ENCODE measurements at regions not wholly inside any gene's neighbourhood (a gene's known extent, or its start where the extent isn't known, plus 50 kb on each side); places are given as distances from the start of the nearest gene placed in this dataset.
A peak's percentile ranks its signal among the peaks of the same experiment; 100 is the strongest.

GRCh38 chr2:2633017-2633416 is 301.9 kb upstream of the MYT1L start:
- Histone ChIP-seq H3K27me3 (ENCODE audit: control insufficient read depth in 1 of 2, insufficient read depth in 2 of 2, low read length in 2 of 2) (no peaks in the 10 kb centered on the region), H3K36me3 (ENCODE audit: insufficient read depth, low read length) (no peaks in the 10 kb centered on the region), H3K9me3 (ENCODE audit: control insufficient read depth in 1 of 2, insufficient read depth in 1 of 2, low read length in 2 of 2) (peaks cover 0 to 11% of the 10 kb centered on the region in 2 experiments), H3K4me3 (ENCODE audit: low read length) (no peak overlapping the region), H3K4me1 (ENCODE audit: insufficient read depth, low read length) (no peaks in the 10 kb centered on the region), H3K27ac (ENCODE audit: low read depth in 1 of 2, low read length in 2 of 2) (no peak overlapping the region)
- H3K27ac Mint-ChIP-seq: no peak overlapping the region
- H3K4me1 Mint-ChIP-seq (ENCODE audit: low read depth): no peaks in the 10 kb centered on the region
- no peaks in the 10 kb centered on the region for H3K36me3 Mint-ChIP-seq (ENCODE audit: low read depth)
- DNase-seq: no peak
- H3K4me3 Mint-ChIP-seq: no peak overlapping the region
- no peak for ATAC-seq (ENCODE audit: poor library complexity)
- intact Hi-C loops (cut with DNase I, micrococcal nuclease): no loop called here
- TF ChIP-seq CTCF (IDR thresholded peaks at IDR 0.05): no peak
- H3K9me3 Mint-ChIP-seq: peaks cover 2% of the 10 kb centered on the region
- CTCF ChIA-PET: no interaction called here
- H3K27me3 Mint-ChIP-seq: no peaks in the 10 kb centered on the region
- POLR2A ChIA-PET: interaction anchor here (1.6 kb wide), 1 partner anchor 20 kb away, joined by 3 read pairs; no protein-coding TSS in a partner anchor

- no peaks in the 10 kb centered on the region for H3K36me3 ChIP-seq (ENCODE audit: insufficient read depth, low read length)
- intact Hi-C loops (cut with DNase I, micrococcal nuclease): no loop called here
- no peak for DNase-seq
- CTCF ChIA-PET: no interaction called here
- H3K4me3 ChIP-seq (ENCODE audit: low read length): no peak overlapping the region
- no peak overlapping the region for H3K27ac ChIP-seq (ENCODE audit: low read depth in 1 of 2, low read length in 2 of 2)
- Mint-ChIP-seq H3K36me3 (ENCODE audit: low read depth) (no peaks in the 10 kb centered on the region), H3K27me3 (peaks cover 5% of the 10 kb centered on the region), H3K27ac (no peak overlapping the region), H3K4me3 (no peak overlapping the region), H3K9me3 (no peaks in the 10 kb centered on the region), H3K4me1 (ENCODE audit: low read depth) (no peaks in the 10 kb centered on the region)
- TF ChIP-seq CTCF (IDR thresholded peaks at IDR 0.05): no peak
- peaks cover 0 to 2% of the 10 kb centered on the region in 2 experiments for H3K27me3 ChIP-seq (ENCODE audit: control insufficient read depth in 1 of 2, insufficient read depth in 2 of 2, low read length in 2 of 2)
- no peaks in the 10 kb centered on the region for H3K4me1 ChIP-seq (ENCODE audit: insufficient read depth, low read length)
- POLR2A ChIA-PET: no interaction called here
- ATAC-seq (ENCODE audit: poor library complexity): no peak
- peaks cover 0 to 7% of the 10 kb centered on the region in 2 experiments for H3K9me3 ChIP-seq (ENCODE audit: control insufficient read depth in 1 of 2, insufficient read depth in 1 of 2, low read length in 2 of 2)
Measured at GRCh38 chr2:2623939-2624338, 292.9 kb upstream of the MYT1L start.

- Histone ChIP-seq H3K27me3 (ENCODE audit: control insufficient read depth in 1 of 2, insufficient read depth in 2 of 2, low read length in 2 of 2) (peaks cover 0 to 2% of the 10 kb centered on the region in 2 experiments), H3K27ac (ENCODE audit: low read depth in 1 of 2, low read length in 2 of 2) (no peak overlapping the region), H3K36me3 (ENCODE audit: insufficient read depth, low read length) (no peaks in the 10 kb centered on the region), H3K4me1 (ENCODE audit: insufficient read depth, low read length) (no peaks in the 10 kb centered on the region), H3K4me3 (ENCODE audit: low read length) (no peak overlapping the region), H3K9me3 (ENCODE audit: control insufficient read depth in 1 of 2, insufficient read depth in 1 of 2, low read length in 2 of 2) (peaks cover 0 to 1% of the 10 kb centered on the region in 2 experiments)
- Mint-ChIP-seq H3K9me3 (no peaks in the 10 kb centered on the region), H3K36me3 (ENCODE audit: low read depth) (no peaks in the 10 kb centered on the region), H3K4me3 (no peak overlapping the region), H3K27ac (no peak overlapping the region), H3K27me3 (peaks cover 5% of the 10 kb centered on the region), H3K4me1 (ENCODE audit: low read depth) (no peaks in the 10 kb centered on the region)
- POLR2A ChIA-PET: no interaction called here
- no peak for ATAC-seq (ENCODE audit: poor library complexity)
- intact Hi-C loops (cut with DNase I, micrococcal nuclease): no loop called here
- CTCF ChIA-PET: no interaction called here
- peak in 2 of 14 experiments; percentile 2 to 6 for DNase-seq
- no peak for TF ChIP-seq CTCF (IDR thresholded peaks at IDR 0.05)
Measured at GRCh38 chr2:2621855-2622254, 290.8 kb upstream of the MYT1L start.

Measured in CD4-positive, alpha-beta T cell (primary cell).